Ovary (tissue), 7 donors: ENCODE measurements at regions not wholly inside any gene's neighbourhood (a gene's known extent, or its start where the extent isn't known, plus 50 kb on each side); places are given as distances from the start of the nearest gene placed in this dataset.

Source experiments
- DNase-seq, 5 donors: peaks; one replicate each; pipeline ENCODE4 v3.0.0-alpha.2; 2019 to 2020
- H3K27ac ChIP-seq, 2 donors: fragments of 200-600 bp; one replicate each; pipeline versions ENCODE4 v1.5.1 to v1.8.0; 2019 to 2022
- H3K27me3 ChIP-seq: fragments of 200-600 bp; one replicate; pipeline ENCODE4 v1.8.0; 2022
- H3K36me3 ChIP-seq: fragments of 200-600 bp; sonication (generic); one replicate; pipeline ENCODE4 v1.5.1; 2019
- H3K4me1 ChIP-seq: one replicate; pipeline ENCODE4 v1.8.1; 2013; ENCODE audit warnings: mild to moderate bottlenecking, moderate library complexity; ENCODE audit not compliant: insufficient read depth
- H3K4me3 ChIP-seq: fragments of 200-600 bp; sonication (generic); one replicate; pipeline ENCODE4 v1.5.1; 2017
- H3K9me3 ChIP-seq, 2 donors: fragments of 200-600 bp in 1 of 2; sonication (generic) in 1 of 2; one replicate each; pipeline versions ENCODE4 v1.5.1 to v1.8.1; 2013 to 2019; ENCODE audit warnings: mild to moderate bottlenecking in 1 of 2, moderate library complexity in 1 of 2
- CTCF ChIP-seq, 3 donors: fragments of 450-650 bp in 2 of 3; fragments of 200-600 bp in 1 of 3; IDR thresholded peaks; one replicate each; pipeline versions ENCODE4 v1.5.1 to v1.8.0; 2016 to 2022; ENCODE audit warnings: antibody characterized with exemption in 3 of 3, mild to moderate bottlenecking in 1 of 3
- EP300 ChIP-seq: sonication (generic); formaldehyde crosslinking; IDR thresholded peaks from one replicate; pipeline ENCODE4 v1.6.1; 2017; ENCODE audit warnings: antibody characterized with exemption
- POLR2A ChIP-seq: fragments of 450-650 bp; IDR thresholded peaks from one replicate; pipeline ENCODE4 v1.6.1; 2017; ENCODE audit warnings: antibody characterized with exemption, mild to moderate bottlenecking, moderate library complexity
- WGBS, 3 donors: extraction: QIAGEN DNeasy Blood & Tissue Kit in 1 of 3; methylation state at CpG; one replicate each; pipeline versions ENCODE4 v1.1.5 to v1.1.7; 2013 to 2017; 5-methylcytosine and 5-hydroxymethylcytosine counted together
- intact Hi-C, 4 donors: fragments of 100-400 bp; cut with DNase I; formaldehyde crosslinking; loops; one replicate each; pipeline versions ENCODE4 v1.11.0 to v1.15.1; 2022 to 2023
- donor health status: DM: no; HTN: no; CAD: no; lungs with moderate emphysema.
- donor health status: DM: no; HTN: no; CAD: no.
- donor health status: Bipolar disorder and iron deficiency.
- donor health status: DM: no; HTN: no; CAD: no.
- donor health status: DM: yes; HTN: yes; CAD: no.

GRCh38 chr4:138055890-138056289 lies 186.3 kb downstream of the SLC7A11 start:
- no peak for DNase-seq
- intact Hi-C loops, result no loop called here
- whole genome bisulfite sequencing, 3 donors, result 94 to 98% (median 96%) methylated on average over 2 of the region's 2 CpGs

GRCh38 chr4:138053641-138054301 lies 188.4 kb downstream of the SLC7A11 start:
- no peak overlapping the region for H3K27ac ChIP-seq
- H3K9me3 ChIP-seq, result no peaks in the 10 kb centered on the region
- 7 to 10% (median 8%) methylated on average over 5 of the region's 5 CpGs for WGBS, 3 donors
- no peak for TF ChIP-seq CTCF (IDR thresholded peaks at IDR 0.05)
- no peak for TF ChIP-seq POLR2A
- TF ChIP-seq EP300, result no peak
- no peak overlapping the region for H3K4me3 ChIP-seq
- no peaks in the 10 kb centered on the region for H3K27me3 ChIP-seq
- H3K36me3 ChIP-seq, result no peaks in the 10 kb centered on the region
- intact Hi-C loops, result no loop called here
- H3K4me1 ChIP-seq, result no peaks in the 10 kb centered on the region
- no peak for DNase-seq

More at GRCh38 chr4:138055890-138056289, 186.3 kb downstream of the SLC7A11 start:
- Histone ChIP-seq H3K4me1 (no peaks in the 10 kb centered on the region), H3K27ac (no peak overlapping the region), H3K9me3 (no peaks in the 10 kb centered on the region), H3K4me3 (no peak overlapping the region), H3K27me3 (no peaks in the 10 kb centered on the region), H3K36me3 (no peaks in the 10 kb centered on the region)
- no peak for TF ChIP-seq EP300
- TF ChIP-seq POLR2A, result no peak
- TF ChIP-seq CTCF (IDR thresholded peaks at IDR 0.05), result no peak

- WGBS, 3 donors, result 65 to 78% (median 77%) methylated on average over 26 to 31 of the region's 31 CpGs
- Histone ChIP-seq H3K9me3 (no peaks in the 10 kb centered on the region), H3K27me3 (no peaks in the 10 kb centered on the region), H3K27ac (no peak overlapping the region), H3K36me3 (no peaks in the 10 kb centered on the region), H3K4me3 (no peak overlapping the region), H3K4me1 (no peaks in the 10 kb centered on the region)
- intact Hi-C loops, result no loop called here
- no peak for TF ChIP-seq POLR2A
- TF ChIP-seq CTCF (IDR thresholded peaks at IDR 0.05), result no peak
- no peak for TF ChIP-seq EP300
- peak in 1 of 5 donors; percentile 24 for DNase-seq
Observed at GRCh38 chr4:138052806-138053632, 189.1 kb downstream of the SLC7A11 start.

GRCh38 chr4:138051157-138051556 lies 191.0 kb downstream of the SLC7A11 start:
- H3K36me3 ChIP-seq, result no peaks in the 10 kb centered on the region
- H3K27ac ChIP-seq, result no peak overlapping the region
- DNase-seq, result no peak
- no peaks in the 10 kb centered on the region for H3K27me3 ChIP-seq
- no peak for TF ChIP-seq CTCF (IDR thresholded peaks at IDR 0.05)
- no peak for TF ChIP-seq EP300
- TF ChIP-seq POLR2A, result no peak
- H3K4me1 ChIP-seq, result no peaks in the 10 kb centered on the region
- intact Hi-C loops, result no loop called here
- no peak overlapping the region for H3K4me3 ChIP-seq
- WGBS, 3 donors, result 18 to 42% (median 23%) methylated on average over 3 of the region's 3 CpGs
- H3K9me3 ChIP-seq, result no peaks in the 10 kb centered on the region
